Motor neuron (in vitro differentiated cells): ENCODE measurements at regions not wholly inside any gene's neighbourhood (a gene's known extent, or its start where the extent isn't known, plus 50 kb on each side); places are given as distances from the start of the nearest gene placed in this dataset.

Experiments used
- ATAC-seq, 8 experiments: fragments of 200-7000 bp; cut with Tn5 transposase; replicated peaks in 6 of 8; 2 replicates each; pipeline ENCODE4 v1.8.0; 2021; ENCODE audit warnings: mild to moderate bottlenecking in 8 of 8, moderate library complexity in 8 of 8
- H3K27ac ChIP-seq, 2 donors: fragments of 250-450 bp; sonication (Bioruptor Pico); 2 replicates each; pipeline ENCODE4 v1.9.0; 2021; ENCODE audit warnings: antibody characterized with exemption in 2 of 2, mild to moderate bottlenecking in 2 of 2, moderate library complexity in 1 of 2
- H3K4me1 ChIP-seq, 2 donors: fragments of 250-450 bp; sonication (Bioruptor Pico); replicated peaks in 1 of 2; 2 replicates each; pipeline ENCODE4 v1.6.1; 2021; ENCODE audit warnings: antibody characterized with exemption in 2 of 2, mild to moderate bottlenecking in 2 of 2, moderate library complexity in 1 of 2
- H3K4me3 ChIP-seq, 5 donors: fragments of 250-450 bp; sonication (Bioruptor Pico); 2 replicates each; pipeline ENCODE4 v1.9.0; 2021; ENCODE audit warnings: antibody characterized with exemption in 5 of 5, mild to moderate bottlenecking in 5 of 5, moderate library complexity in 4 of 5
- WGBS, 10 experiments: fragments of 450-650 bp; shearing (Covaris generic); methylation state at CpG; one replicate each; pipeline ENCODE4 v1.0.0; 2022; 5-methylcytosine and 5-hydroxymethylcytosine counted together
- in situ Hi-C, 9 experiments: fragments of 400-800 bp; cut with MboI; loops; one replicate each; pipeline ENCODE4 v1.15.0; 2021; ENCODE audit warnings: low sequenced_read_pairs in 9 of 9, low pct_unique_long_range_greater_than_20kb in 2 of 9; ENCODE audit not compliant: unreplicated experiment in 9 of 9

DNA sequence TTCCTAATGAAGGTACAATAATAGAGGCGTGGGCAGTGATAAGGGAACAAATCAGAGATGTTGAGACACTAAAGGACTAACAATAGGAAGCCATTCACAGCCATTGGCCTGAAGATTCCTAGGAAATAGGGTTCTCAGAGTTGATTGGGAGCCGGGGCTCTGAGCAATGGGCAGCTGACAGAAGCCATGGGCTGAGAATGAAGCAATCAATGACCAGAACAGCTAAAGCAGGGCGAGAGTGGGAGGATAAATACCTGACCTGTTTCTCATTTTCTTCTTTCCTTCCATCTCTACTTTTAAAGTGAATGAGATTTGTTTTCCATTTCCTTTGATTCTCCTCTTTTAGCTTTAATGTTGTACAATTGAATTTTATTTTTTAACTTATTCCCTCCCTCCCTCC, 774.7 kb upstream of the ADGRL4 start:
- H3K4me3 ChIP-seq: no peak overlapping the region
- 26 to 100% (median 98%) methylated on average over 1 to 3 of the region's 3 CpGs; no CpG with 5 or more reads in 2 of the 10 experiments for WGBS, 10 experiments
- H3K4me1 ChIP-seq: peaks cover 0 to 5% of the 10 kb centered on the region in 2 donors
- no peak for ATAC-seq
- no peak overlapping the region for H3K27ac ChIP-seq
- in situ Hi-C loops: no loop called here

GRCh38 chr1:79777481-79778219, 771.1 kb upstream of the ADGRL4 start:
- no peak overlapping the region for H3K4me3 ChIP-seq
- in situ Hi-C loops: no loop called here
- WGBS, 10 experiments: 60 to 94% (median 81%) methylated on average over 1 to 2 of the region's 2 CpGs; no CpG with 5 or more reads in 1 of the 10 experiments
- ATAC-seq: no peak
- H3K27ac ChIP-seq: no peak overlapping the region
- H3K4me1 ChIP-seq: no peaks in the 10 kb centered on the region

DNA sequence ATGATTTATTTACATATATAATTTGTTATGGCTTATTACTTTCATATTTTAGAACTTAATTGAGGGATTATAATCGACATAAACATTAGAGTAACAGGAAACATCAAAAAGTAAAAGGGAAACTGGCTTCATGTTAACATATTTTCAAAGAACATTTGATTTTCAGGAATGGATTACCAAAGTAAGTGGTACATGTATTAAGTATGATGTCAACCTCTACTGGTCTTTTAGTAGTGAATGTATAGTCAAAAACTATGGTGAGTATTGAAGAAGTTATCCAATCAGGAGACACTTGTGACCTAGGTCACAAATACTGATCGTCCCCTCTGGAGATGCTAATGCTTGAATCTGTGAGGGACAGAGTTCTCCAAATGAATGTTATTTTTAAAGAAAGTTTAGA, 768.9 kb upstream of the ADGRL4 start:
- Histone ChIP-seq H3K4me3 (no peak overlapping the region), H3K4me1 (no peaks in the 10 kb centered on the region), H3K27ac (no peak overlapping the region)
- ATAC-seq: no peak
- 27 to 100% (median 76%) methylated on average over 1 to 2 of the region's 2 CpGs; no CpG with 5 or more reads in 1 of the 10 experiments for WGBS, 10 experiments
- in situ Hi-C loops: no loop called here

GRCh38 chr1:79773385-79773784, 766.9 kb upstream of the ADGRL4 start:
- no peak overlapping the region for H3K4me3 ChIP-seq
- 33 to 100% (median 81%) methylated on average over 1 to 2 of the region's 2 CpGs; no CpG with 5 or more reads in 1 of the 10 experiments for WGBS, 10 experiments
- no peaks in the 10 kb centered on the region for H3K4me1 ChIP-seq
- in situ Hi-C loops: no loop called here
- no peak for ATAC-seq
- H3K27ac ChIP-seq: no peak overlapping the region

DNA sequence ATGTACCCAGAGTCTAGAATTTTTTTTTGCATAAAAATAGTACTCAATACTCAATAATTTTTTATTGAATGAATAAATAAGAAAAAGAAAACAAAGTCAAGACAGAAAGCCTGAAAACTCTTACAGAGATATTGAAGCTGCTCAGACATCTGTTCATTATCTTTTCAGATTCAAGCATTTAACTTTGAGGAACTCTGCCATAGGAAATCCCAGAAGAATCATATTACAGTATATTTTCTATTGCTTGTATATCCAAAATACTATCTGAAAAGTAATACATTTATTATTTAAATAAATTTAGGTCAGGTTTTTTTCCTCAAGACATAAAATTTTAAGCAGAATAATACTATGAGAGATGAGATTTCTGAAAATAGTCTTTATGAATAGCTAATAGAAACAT, 755.9 kb upstream of the ADGRL4 start:
- no peak for ATAC-seq
- H3K4me1 ChIP-seq: no peaks in the 10 kb centered on the region
- no peak overlapping the region for H3K4me3 ChIP-seq
- in situ Hi-C loops: no loop called here
- H3K27ac ChIP-seq: no peak overlapping the region

DNA sequence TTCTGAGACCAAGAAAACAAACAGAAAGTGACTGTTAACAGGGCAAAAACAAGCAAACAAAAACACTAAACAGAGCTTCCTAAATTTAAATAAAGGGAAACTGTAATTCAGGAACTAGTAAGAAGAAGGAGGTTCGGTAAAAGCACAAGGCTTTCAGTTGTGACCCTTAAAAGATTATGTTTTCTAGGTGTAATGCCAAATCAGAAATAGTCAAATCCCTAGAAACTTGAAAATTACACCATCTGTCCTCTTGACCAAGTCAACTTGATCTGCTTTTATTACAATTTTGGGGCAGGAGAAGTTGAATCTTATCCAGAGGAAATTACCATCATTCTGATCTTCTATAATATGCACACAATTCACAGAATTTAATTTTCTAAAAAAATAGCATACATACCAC, 754.0 kb upstream of the ADGRL4 start:
- 45 to 100% (median 94%) methylated on average over 1 of the region's 1 CpG for WGBS, 10 experiments
- no peak for ATAC-seq

DNA sequence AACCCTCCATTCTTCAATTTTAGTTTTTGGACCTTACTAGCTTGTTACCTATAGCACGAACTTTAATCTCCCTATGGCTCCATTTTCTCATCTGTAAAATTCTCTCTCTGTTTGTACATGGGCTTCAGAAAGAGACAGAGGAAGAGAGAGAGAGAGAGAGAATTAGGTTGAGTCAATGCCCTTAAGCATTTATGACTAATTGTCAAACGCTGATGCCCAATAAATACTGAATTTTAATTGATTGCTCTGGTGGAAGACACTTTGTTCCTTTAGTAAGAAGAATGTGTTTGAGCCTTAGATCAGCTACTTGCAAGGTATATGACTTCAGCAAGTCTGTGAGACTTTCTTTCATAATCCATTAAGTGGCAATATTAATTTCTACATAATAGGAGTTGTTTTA, 743.1 kb upstream of the ADGRL4 start:
- H3K4me3 ChIP-seq: no peak overlapping the region
- in situ Hi-C loops: no loop called here
- WGBS, 10 experiments: 0 to 100% (median 79%) methylated on average over 1 to 2 of the region's 2 CpGs
- no peak for ATAC-seq
- H3K4me1 ChIP-seq: no peaks in the 10 kb centered on the region
- no peak overlapping the region for H3K27ac ChIP-seq

More for the DNA sequence above, 754.0 kb upstream of the ADGRL4 start:
- in situ Hi-C loops: no loop called here
- Histone ChIP-seq H3K4me3 (no peak overlapping the region), H3K27ac (no peak overlapping the region), H3K4me1 (no peaks in the 10 kb centered on the region)

DNA sequence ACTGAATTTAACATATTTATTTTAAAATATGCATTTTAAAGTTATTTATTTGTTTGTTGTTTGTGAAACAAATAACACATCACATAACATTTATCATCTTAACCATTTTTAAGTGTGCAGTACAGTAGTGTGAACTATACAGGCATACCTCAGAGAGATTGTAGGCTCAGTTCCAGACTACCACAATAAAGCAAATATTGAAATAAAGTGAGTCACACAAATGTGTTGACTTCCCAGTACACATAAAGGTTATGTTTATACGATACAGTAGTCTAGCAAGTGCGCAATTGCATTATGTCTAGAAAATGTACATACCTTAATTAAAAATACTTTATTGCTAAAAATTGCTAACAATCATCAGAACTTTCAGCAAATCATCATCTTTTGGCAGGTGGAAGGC, 739.4 kb upstream of the ADGRL4 start:
- no peaks in the 10 kb centered on the region for H3K4me1 ChIP-seq
- H3K27ac ChIP-seq: no peak overlapping the region
- ATAC-seq: peak in 3 of 8 experiments; percentile 78 to 92 (median 80)
- in situ Hi-C loops: no loop called here
- no peak overlapping the region for H3K4me3 ChIP-seq
- 13 to 100% (median 90%) methylated on average over 1 to 2 of the region's 2 CpGs; no CpG with 5 or more reads in 2 of the 10 experiments for WGBS, 10 experiments

DNA sequence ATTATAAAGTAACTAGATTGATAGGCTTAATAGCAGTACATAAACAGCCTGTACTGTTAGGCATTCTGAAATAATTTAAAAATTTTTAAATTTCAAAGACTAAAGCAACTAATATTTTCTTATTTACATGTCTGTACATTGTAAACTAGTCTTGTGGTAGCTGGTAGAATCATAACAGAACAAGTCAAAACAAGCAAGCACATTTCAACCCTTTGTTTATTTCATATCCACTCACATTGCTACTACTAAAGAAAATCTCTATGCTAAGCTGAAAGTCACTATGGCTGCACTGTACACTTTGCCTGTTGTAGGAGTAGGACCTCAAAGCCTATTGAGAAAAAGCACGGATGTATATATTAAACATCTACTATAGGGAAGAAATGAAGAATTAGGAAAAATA, 738.2 kb upstream of the ADGRL4 start:
- 0 to 100% (median 100%) methylated on average over 1 of the region's 1 CpG for WGBS, 10 experiments
- ATAC-seq: no peak
- in situ Hi-C loops: no loop called here
- Histone ChIP-seq H3K4me1 (no peaks in the 10 kb centered on the region), H3K4me3 (no peak overlapping the region), H3K27ac (no peak overlapping the region)

DNA sequence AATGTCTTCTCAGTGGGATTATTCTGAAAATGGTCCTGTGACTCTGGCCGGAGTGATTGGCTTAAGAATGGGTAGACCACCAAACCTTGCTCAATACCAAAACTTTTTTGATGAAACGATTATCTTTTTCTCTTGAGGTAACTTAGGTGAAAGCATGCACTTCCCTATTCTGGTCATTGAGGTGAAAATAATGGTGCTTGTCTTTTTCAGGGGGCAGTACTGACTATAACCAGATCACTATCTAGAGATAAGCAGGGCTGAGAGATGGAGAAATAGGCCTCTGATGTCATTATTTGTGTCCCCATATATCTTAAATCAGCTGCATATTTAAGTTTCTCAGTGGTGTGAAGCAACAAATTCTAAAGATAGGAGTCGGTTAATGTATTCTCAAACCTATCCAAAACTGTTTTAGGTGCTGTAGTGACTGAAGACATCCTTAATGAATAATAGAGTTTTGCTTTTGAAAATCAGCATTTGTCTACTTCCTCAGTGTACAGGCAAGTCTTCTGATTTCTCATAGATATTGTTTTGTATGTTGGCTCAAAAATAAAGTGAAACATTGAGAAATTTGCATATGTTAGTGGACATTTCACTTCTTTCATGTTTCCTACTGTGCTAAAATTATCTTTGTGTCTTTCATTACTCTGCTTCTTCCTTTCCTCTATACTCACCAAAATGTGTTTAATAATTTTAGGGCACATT, 735.3 kb upstream of the ADGRL4 start:
- Histone ChIP-seq H3K4me1 (no peaks in the 10 kb centered on the region), H3K27ac (no peak overlapping the region), H3K4me3 (no peak overlapping the region)
- 31 to 100% (median 88%) methylated on average over 1 to 3 of the region's 3 CpGs for WGBS, 10 experiments
- ATAC-seq: peak in 1 of 8 experiments; percentile 20
- in situ Hi-C loops: no loop called here

DNA sequence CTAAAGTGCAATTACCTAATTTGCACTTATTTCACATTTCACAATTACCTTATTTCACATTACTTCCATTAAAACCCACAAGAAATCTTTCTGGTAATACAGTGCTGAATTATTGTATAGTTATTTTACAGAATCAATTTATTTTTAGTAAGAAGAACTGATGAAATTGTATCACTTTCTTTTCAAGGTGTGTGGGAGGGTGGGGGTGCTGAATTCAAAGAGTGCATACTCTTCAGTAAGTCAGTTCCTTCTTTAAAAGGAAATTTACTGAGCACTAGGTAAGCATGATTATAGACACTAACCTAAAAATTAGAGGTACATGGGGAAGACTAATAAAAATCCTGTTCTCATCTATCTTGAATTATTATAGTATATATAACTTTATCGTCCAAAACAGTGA, 731.6 kb upstream of the ADGRL4 start:
- in situ Hi-C loops: no loop called here

GRCh38 chr1:79737193-79737592, 730.7 kb upstream of the ADGRL4 start:
- Histone ChIP-seq H3K4me1 (no peaks in the 10 kb centered on the region), H3K27ac (no peak overlapping the region), H3K4me3 (no peak overlapping the region)
- no peak for ATAC-seq
- WGBS, 10 experiments: 0 to 100% (median 88%) methylated on average over 1 of the region's 1 CpG
- in situ Hi-C loops: no loop called here

More for the DNA sequence above, 731.6 kb upstream of the ADGRL4 start:
- no peak for ATAC-seq
- 11 to 100% (median 94%) methylated on average over 1 of the region's 1 CpG; no CpG with 5 or more reads in 1 of the 10 experiments for WGBS, 10 experiments
- H3K4me1 ChIP-seq: no peaks in the 10 kb centered on the region
- H3K4me3 ChIP-seq: no peak overlapping the region
- H3K27ac ChIP-seq: no peak overlapping the region

- Histone ChIP-seq H3K4me1 (no peaks in the 10 kb centered on the region), H3K27ac (no peak overlapping the region), H3K4me3 (no peak overlapping the region)
- in situ Hi-C loops: no loop called here
- ATAC-seq: no peak
These were observed 726.4 kb upstream of the ADGRL4 start for GRCh38 chr1:79732950-79733349.

DNA sequence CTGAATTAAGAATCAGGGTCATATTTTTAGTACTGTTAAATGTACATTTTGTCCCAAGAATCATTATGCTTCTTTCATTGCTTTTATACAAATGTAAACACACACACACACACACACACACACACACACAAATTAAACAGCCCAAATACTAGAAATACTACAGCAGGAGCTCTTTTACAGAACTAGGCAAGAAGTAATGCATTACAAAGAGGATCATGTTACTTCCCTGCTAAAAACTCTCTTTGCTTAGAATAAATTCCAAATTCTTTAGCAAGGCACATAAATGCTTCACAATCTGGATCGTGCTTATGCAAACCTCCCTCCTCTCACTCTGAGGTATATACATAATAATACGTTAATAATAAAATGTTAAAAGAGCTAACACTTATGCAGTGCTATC, 720.4 kb upstream of the ADGRL4 start:
- peak in 3 of 8 experiments; percentile 48 to 71 (median 58) for ATAC-seq
- Histone ChIP-seq H3K27ac (no peak overlapping the region), H3K4me1 (no peaks in the 10 kb centered on the region), H3K4me3 (no peak overlapping the region)
- in situ Hi-C loops: no loop called here
- 5 to 80% (median 54%) methylated on average over 1 to 2 of the region's 2 CpGs; no CpG with 5 or more reads in 1 of the 10 experiments for WGBS, 10 experiments
